IMR-90 (cell line): ENCODE measurements at regions not wholly inside any gene's neighbourhood (a gene's known extent, or its start where the extent isn't known, plus 50 kb on each side); places are given as distances from the start of the nearest gene placed in this dataset.
A peak's percentile ranks its signal among the peaks of the same experiment; 100 is the strongest.

Experiments used
- ATAC-seq: fragments of 200-7000 bp; cut with Tn5 transposase; 2 replicates; pipeline ENCODE4 v1.9.1; 2020; ENCODE audit warnings: low read depth, mild to moderate bottlenecking, moderate library complexity
- BruUV-seq: library from RNA; stranded (reverse); fragments of 400-500 nt; replicated peaks from 2 replicates; lab custom pipeline; 2021; lab: Mats Ljungman, UMichigan
- CTCF ChIA-PET: fragments of 300-600 bp; formaldehyde crosslinking; extraction: SDS; loops from one replicate; lab custom pipeline; 2021; ENCODE audit warnings: antibody characterized with exemption; lab: Yijun Ruan, JAX
- POLR2A ChIA-PET: fragments of 300-600 bp; sonication (Branson Sonifier 250); formaldehyde crosslinking; loops from one replicate; lab custom pipeline; 2022; ENCODE audit warnings: antibody characterized with exemption; ENCODE audit not compliant: unreplicated experiment; lab: Charles Lee
- DNase-seq: peaks from one replicate; pipeline ENCODE4 v3.0.0; 2013
- H2AFZ ChIP-seq: replicated peaks from 2 replicates; pipeline ENCODE3; 2013; ENCODE audit warnings: low read length, mild to moderate bottlenecking; ENCODE audit not compliant: poor library complexity
- H2AK5ac ChIP-seq: 2 replicates; pipeline ENCODE4 v1.6.1; 2013; ENCODE audit warnings: low read depth, low read length, inconsistent platforms
- H2AK9ac ChIP-seq: replicated peaks from 2 replicates; pipeline ENCODE3; 2013; ENCODE audit warnings: mild to moderate bottlenecking, low read depth, low read length, moderate library complexity; ENCODE audit not compliant: poor library complexity
- H2BK120ac ChIP-seq: 2 replicates; pipeline ENCODE4 v1.6.1; 2013; ENCODE audit warnings: low read depth, low read length, inconsistent platforms
- H2BK15ac ChIP-seq: 3 replicates; pipeline ENCODE4 v1.6.1; 2013; ENCODE audit warnings: low read depth, low read length, inconsistent platforms
- H2BK20ac ChIP-seq: 2 replicates; pipeline ENCODE4 v1.6.1; 2013; ENCODE audit warnings: low read depth, mild to moderate bottlenecking, inconsistent platforms, low read length, moderate library complexity
- H2BK5ac ChIP-seq: 2 replicates; pipeline ENCODE4 v1.6.1; 2013; ENCODE audit warnings: mild to moderate bottlenecking, low read depth, low read length, inconsistent platforms; ENCODE audit not compliant: poor library complexity, severe bottlenecking
- H3K14ac ChIP-seq: replicated peaks from 2 replicates; pipeline ENCODE4 v1.6.1; 2013; ENCODE audit warnings: low read depth, low read length, inconsistent platforms
- H3K18ac ChIP-seq: 2 replicates; pipeline ENCODE4 v1.6.1; 2013; ENCODE audit warnings: low read depth, low read length, control low read depth
- H3K23ac ChIP-seq: 2 replicates; pipeline ENCODE4 v1.6.1; 2013; ENCODE audit warnings: low read depth, low read length, inconsistent platforms
- H3K27ac ChIP-seq: 2 replicates; pipeline ENCODE4 v1.5.1; 2013; ENCODE audit warnings: mild to moderate bottlenecking, control low read depth, low read length; ENCODE audit not compliant: insufficient read depth
- H3K27me3 ChIP-seq: 2 replicates; pipeline ENCODE4 v1.6.1; 2013; ENCODE audit warnings: low read length; ENCODE audit not compliant: control insufficient read depth, insufficient read depth
- H3K36me3 ChIP-seq: 2 replicates; pipeline ENCODE4 v1.6.1; 2013; ENCODE audit warnings: low read length, mixed read lengths; ENCODE audit not compliant: control insufficient read depth, insufficient read depth
- H3K4ac ChIP-seq: 2 replicates; pipeline ENCODE4 v1.6.1; 2013; ENCODE audit warnings: low read depth, low read length, inconsistent platforms
- H3K4me1 ChIP-seq: 2 replicates; pipeline ENCODE4 v1.6.1; 2013; ENCODE audit warnings: low read length, mixed read lengths; ENCODE audit not compliant: control insufficient read depth, insufficient read depth
- H3K4me2 ChIP-seq: 2 replicates; pipeline ENCODE4 v1.6.1; 2013; ENCODE audit warnings: low read depth, mild to moderate bottlenecking, control low read depth, low read length, moderate library complexity
- H3K4me3 ChIP-seq: 2 replicates; pipeline ENCODE4 v1.5.1; 2013; ENCODE audit warnings: low read depth, mild to moderate bottlenecking, control low read depth, low read length, moderate library complexity; ENCODE audit not compliant: insufficient read depth
- H3K56ac ChIP-seq: 2 replicates; pipeline ENCODE4 v1.6.1; 2013; ENCODE audit warnings: low read length, inconsistent platforms; ENCODE audit not compliant: insufficient read depth; ENCODE audit errors: extremely low read depth
- H3K79me1 ChIP-seq, 2 experiments: 2 replicates each; pipeline ENCODE4 v1.6.1; 2013; ENCODE audit warnings: low read length in 2 of 2, inconsistent platforms in 1 of 2, low read depth in 1 of 2
- H3K9ac ChIP-seq: 2 replicates; pipeline ENCODE4 v1.6.1; 2013; ENCODE audit warnings: low read depth, low read length, control low read depth
- H3K9me1 ChIP-seq: 2 replicates; pipeline ENCODE4 v1.6.1; 2013; ENCODE audit warnings: low read length, inconsistent platforms; ENCODE audit not compliant: insufficient read depth
- H3K9me3 ChIP-seq: 2 replicates; pipeline ENCODE4 v1.6.1; 2013; ENCODE audit warnings: low read length; ENCODE audit not compliant: control insufficient read depth, insufficient read depth
- H4K20me1 ChIP-seq: 2 replicates; pipeline ENCODE4 v1.6.1; 2013; ENCODE audit warnings: low read length, inconsistent platforms; ENCODE audit not compliant: insufficient read depth
- H4K5ac ChIP-seq: 2 replicates; pipeline ENCODE4 v1.6.1; 2013; ENCODE audit warnings: mild to moderate bottlenecking, low read depth, low read length, control low read depth
- H4K8ac ChIP-seq, 2 experiments: 2 replicates each; pipeline ENCODE4 v1.6.1; 2013; ENCODE audit warnings: low read depth in 2 of 2, low read length in 2 of 2, control low read depth in 1 of 2, inconsistent platforms in 1 of 2
- H4K91ac ChIP-seq: 2 replicates; pipeline ENCODE4 v1.6.1; 2013; ENCODE audit warnings: low read depth, low read length, inconsistent platforms; ENCODE audit not compliant: insufficient read depth
- CEBPB ChIP-seq: IDR thresholded peaks from 2 replicates; pipeline ENCODE4 v1.6.1; 2012; ENCODE audit warnings: low read depth, low read length, improper control_type of control experiment
- FOS ChIP-seq: fragments of 150-350 bp; IDR thresholded peaks from 2 replicates; pipeline ENCODE4 v1.6.1; 2016; ENCODE audit warnings: low read depth, low read length
- WGBS, 2 experiments: methylation state at CpG; one replicate each; pipeline versions ENCODE4 v1.1.5 to v1.1.7; 2013; ENCODE audit warnings: missing lambda C conversion rate in 2 of 2; ENCODE audit not compliant: insufficient read length in 1 of 2; ENCODE audit errors: extremely low coverage in 2 of 2; 5-methylcytosine and 5-hydroxymethylcytosine counted together
- dilution Hi-C: fragments of 300-500 bp; cut with HindIII; formaldehyde crosslinking; loops from one replicate; pipeline ENCODE4 v1.14.3; 2018; ENCODE audit warnings: low sequenced_read_pairs; ENCODE audit not compliant: unreplicated experiment
- in situ Hi-C: fragments of 300-500 bp; cut with MboI; formaldehyde crosslinking; loops from 3 replicates; pipeline ENCODE4 v1.14.3; 2019; ENCODE audit warnings: low sequenced_read_pairs, inconsistent platforms, mixed read lengths
- intact Hi-C: fragments of 100-400 bp; cut with micrococcal nuclease; formaldehyde crosslinking; loops from 2 replicates; pipeline ENCODE4 v1.10.0; 2022

GRCh38 chr10:65769828-65770227, 1156.0 kb upstream of the LRRTM3 start:
- no peak overlapping the region for H2BK120ac ChIP-seq
- H4K20me1 ChIP-seq: no peaks in the 10 kb centered on the region
- no peak overlapping the region for H4K91ac ChIP-seq
- no peak overlapping the region for H3K4me3 ChIP-seq
- no peaks in the 10 kb centered on the region for H3K79me1 ChIP-seq
- no peak overlapping the region for H3K56ac ChIP-seq
- no peak overlapping the region for H3K18ac ChIP-seq
- no TSS peak for BruUV-seq
- H4K8ac ChIP-seq: no peak overlapping the region
- no peak overlapping the region for H2AK5ac ChIP-seq
- H3K27me3 ChIP-seq: no peaks in the 10 kb centered on the region
- ChIA-PET CTCF (no interaction called here), POLR2A (no interaction called here)
- H3K4me1 ChIP-seq: no peaks in the 10 kb centered on the region
- no peak overlapping the region for H2AK9ac ChIP-seq
- in situ Hi-C loops: no loop called here
- H3K23ac ChIP-seq: no peak overlapping the region
- no peak overlapping the region for H2BK20ac ChIP-seq
- H2BK15ac ChIP-seq: no peak overlapping the region
- H4K5ac ChIP-seq: no peak overlapping the region
- H3K14ac ChIP-seq: no peak overlapping the region
- DNase-seq (no peak), ATAC-seq (no peak)
- no peaks in the 10 kb centered on the region for H3K36me3 ChIP-seq
- no peak overlapping the region for H3K27ac ChIP-seq
- intact Hi-C loops: no loop called here
- H3K4ac ChIP-seq: no peak overlapping the region
- no peak overlapping the region for H2AFZ ChIP-seq
- no peak overlapping the region for H3K9ac ChIP-seq
- H3K9me1 ChIP-seq: no peaks in the 10 kb centered on the region
- no peak overlapping the region for H3K4me2 ChIP-seq
- H2BK5ac ChIP-seq: no peak overlapping the region
- H3K9me3 ChIP-seq: 0 out of 2 replicates have a peak, but pooled peaks cover 2% of the 10 kb centered on the region
- TF ChIP-seq CEBPB (0 out of 2 replicates have a peak, but pooled peaks have one; percentile 2), FOS (no peak)
- WGBS, 2 experiments: no CpG with 5 or more reads among the region's 1 CpG
- dilution Hi-C loops: no loop called here
